ENCODE measurements at regions not wholly inside any gene's neighbourhood (a gene's known extent, or its start where the extent isn't known, plus 50 kb on each side); places are given as distances from the start of the nearest gene placed in this dataset.
"Not testable (repeated sequence)": the region's sequence is repeated elsewhere in the genome, so short reads cannot be mapped to it uniquely, and the experiment has no call there.

- not testable (repeated sequence) for TF ChIP-seq POLR2A, CTCF (IDR thresholded peaks at IDR 0.05)
Observed at GRCh38 chr18:55721006-55721405, 133.0 kb upstream of the TCF4 start.
